ENCODE measurements at regions not wholly inside any gene's neighbourhood (a gene's known extent, or its start where the extent isn't known, plus 50 kb on each side); places are given as distances from the start of the nearest gene placed in this dataset.

DNA sequence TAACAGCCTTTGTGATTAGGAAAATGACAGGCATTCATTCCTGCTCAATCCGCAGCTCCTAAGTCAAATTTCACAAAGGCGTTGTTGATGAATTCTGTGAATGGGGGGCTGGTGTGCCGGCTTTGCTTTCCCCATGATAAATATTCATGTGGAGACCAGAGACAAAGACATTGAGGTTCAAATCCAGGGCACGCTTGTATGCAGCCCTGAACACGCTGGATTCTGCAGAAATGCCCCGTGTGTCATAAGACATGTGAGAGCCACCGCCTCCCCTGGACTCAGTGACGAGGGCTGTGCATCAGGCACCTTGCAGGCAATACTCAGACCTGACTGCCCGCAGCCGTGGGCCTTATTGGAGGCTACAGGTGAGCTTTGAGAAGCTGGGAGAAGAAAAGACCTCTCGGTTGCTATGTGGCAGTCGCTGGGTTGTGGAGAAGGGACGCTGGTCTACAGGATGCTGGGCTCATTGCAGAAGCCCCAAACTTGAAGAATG lies 906.2 kb downstream of the BRD1 start:
- WGBS, 5 donors, result 74 to 87% (median 81%) methylated on average over 10 to 13 of the region's 13 CpGs
- H3K4me3 ChIP-seq, result no peak overlapping the region
- H3K27ac ChIP-seq, result no peak overlapping the region
- intact Hi-C loops (cut with DNase I; ENCODE audit: low total_unique reads), result no loop called here
- TF ChIP-seq POLR2A (IDR thresholded peaks at IDR 0.05), result no peak
- TF ChIP-seq, protein P1, sequence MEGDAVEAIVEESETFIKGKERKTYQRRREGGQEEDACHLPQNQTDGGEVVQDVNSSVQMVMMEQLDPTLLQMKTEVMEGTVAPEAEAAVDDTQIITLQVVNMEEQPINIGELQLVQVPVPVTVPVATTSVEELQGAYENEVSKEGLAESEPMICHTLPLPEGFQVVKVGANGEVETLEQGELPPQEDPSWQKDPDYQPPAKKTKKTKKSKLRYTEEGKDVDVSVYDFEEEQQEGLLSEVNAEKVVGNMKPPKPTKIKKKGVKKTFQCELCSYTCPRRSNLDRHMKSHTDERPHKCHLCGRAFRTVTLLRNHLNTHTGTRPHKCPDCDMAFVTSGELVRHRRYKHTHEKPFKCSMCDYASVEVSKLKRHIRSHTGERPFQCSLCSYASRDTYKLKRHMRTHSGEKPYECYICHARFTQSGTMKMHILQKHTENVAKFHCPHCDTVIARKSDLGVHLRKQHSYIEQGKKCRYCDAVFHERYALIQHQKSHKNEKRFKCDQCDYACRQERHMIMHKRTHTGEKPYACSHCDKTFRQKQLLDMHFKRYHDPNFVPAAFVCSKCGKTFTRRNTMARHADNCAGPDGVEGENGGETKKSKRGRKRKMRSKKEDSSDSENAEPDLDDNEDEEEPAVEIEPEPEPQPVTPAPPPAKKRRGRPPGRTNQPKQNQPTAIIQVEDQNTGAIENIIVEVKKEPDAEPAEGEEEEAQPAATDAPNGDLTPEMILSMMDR (IDR thresholded peaks at IDR 0.05), result no peak
- TF ChIP-seq POLR2AphosphoS5 (IDR thresholded peaks at IDR 0.05), result no peak
- no peak for TF ChIP-seq EP300 (IDR thresholded peaks at IDR 0.05)
- no peaks in the 10 kb centered on the region for H3K9me3 ChIP-seq
- peaks cover 0 to 66% (median 6%) of the 10 kb centered on the region in 3 donors for H3K27me3 ChIP-seq
- DNase-seq, result peak in 1 of 2 donors; percentile 23
- H3K4me1 ChIP-seq, result no peaks in the 10 kb centered on the region
- H3K36me3 ChIP-seq, result no peaks in the 10 kb centered on the region

- DNase-seq, result peak; percentile 17 to 26
- no peak for TF ChIP-seq POLR2AphosphoS5 (IDR thresholded peaks at IDR 0.05)
- TF ChIP-seq POLR2A (IDR thresholded peaks at IDR 0.05), result no peak
- TF ChIP-seq, protein P1 (IDR thresholded peaks at IDR 0.05), result no peak
- TF ChIP-seq EP300 (IDR thresholded peaks at IDR 0.05), result no peak
- WGBS, 5 donors, result 46 to 61% (median 56%) methylated on average over 11 to 13 of the region's 13 CpGs
- Histone ChIP-seq H3K4me1 (no peaks in the 10 kb centered on the region), H3K27me3 (peaks cover 0 to 72% (median 6%) of the 10 kb centered on the region in 3 donors), H3K4me3 (no peak overlapping the region), H3K36me3 (no peaks in the 10 kb centered on the region), H3K9me3 (no peaks in the 10 kb centered on the region), H3K27ac (no peak overlapping the region)
- intact Hi-C loops (cut with DNase I; ENCODE audit: low total_unique reads), result no loop called here
Measured at GRCh38 chr22:48920776-48921241, 906.9 kb downstream of the BRD1 start.

- peaks cover 0 to 74% (median 6%) of the 10 kb centered on the region in 3 donors for H3K27me3 ChIP-seq
- H3K36me3 ChIP-seq, result no peaks in the 10 kb centered on the region
- H3K9me3 ChIP-seq, result no peaks in the 10 kb centered on the region
- intact Hi-C loops (cut with DNase I; ENCODE audit: low total_unique reads), result no loop called here
- no peaks in the 10 kb centered on the region for H3K4me1 ChIP-seq
- no peak overlapping the region for H3K4me3 ChIP-seq
- 72 to 77% (median 75%) methylated on average over 11 to 17 of the region's 17 CpGs for WGBS, 5 donors
- no peak overlapping the region for H3K27ac ChIP-seq
- TF ChIP-seq POLR2AphosphoS5 (IDR thresholded peaks at IDR 0.05) (no peak), EP300 (IDR thresholded peaks at IDR 0.05) (no peak), POLR2A (IDR thresholded peaks at IDR 0.05) (no peak)
- TF ChIP-seq, protein P1 (IDR thresholded peaks at IDR 0.05), result no peak
- peak in 1 of 2 donors; percentile 16 for DNase-seq
Measured at GRCh38 chr22:48919851-48920589, 907.7 kb downstream of the BRD1 start.

DNA sequence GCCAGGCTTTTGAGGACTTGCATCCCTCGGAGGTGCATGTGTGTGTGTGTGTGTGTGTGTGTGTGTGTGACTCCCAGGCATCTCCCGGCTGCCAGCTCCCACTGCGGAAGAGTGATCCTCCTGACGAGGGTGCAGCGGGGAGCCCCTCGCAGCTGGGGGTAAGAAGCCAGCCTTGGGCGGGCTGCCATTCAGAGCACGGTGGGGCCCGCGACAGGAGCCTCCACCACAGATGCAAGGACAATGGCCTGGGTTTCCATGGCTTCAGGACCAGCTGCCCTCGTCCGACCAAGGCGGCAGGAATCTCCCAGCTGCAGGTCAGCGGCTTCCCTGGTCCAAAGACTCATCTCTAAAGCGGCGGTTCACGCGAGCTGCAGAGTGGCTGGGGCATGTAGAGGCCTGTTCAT lies 908.5 kb downstream of the BRD1 start:
- no peak overlapping the region for H3K27ac ChIP-seq
- 63 to 77% (median 67%) methylated on average over 12 to 18 of the region's 18 CpGs for WGBS, 5 donors
- H3K4me1 ChIP-seq, result no peaks in the 10 kb centered on the region
- peak in 1 of 2 donors; percentile 16 for DNase-seq
- peaks cover 0 to 79% (median 6%) of the 10 kb centered on the region in 3 donors for H3K27me3 ChIP-seq
- no peaks in the 10 kb centered on the region for H3K36me3 ChIP-seq
- no peak for TF ChIP-seq POLR2AphosphoS5 (IDR thresholded peaks at IDR 0.05)
- TF ChIP-seq, protein P1 (IDR thresholded peaks at IDR 0.05), result no peak
- TF ChIP-seq POLR2A (IDR thresholded peaks at IDR 0.05), result no peak
- no peak for TF ChIP-seq EP300 (IDR thresholded peaks at IDR 0.05)
- intact Hi-C loops (cut with DNase I; ENCODE audit: low total_unique reads), result no loop called here
- no peaks in the 10 kb centered on the region for H3K9me3 ChIP-seq
- no peak overlapping the region for H3K4me3 ChIP-seq
